NB4 (cell line): ENCODE measurements at regions not wholly inside any gene's neighbourhood (a gene's known extent, or its start where the extent isn't known, plus 50 kb on each side); places are given as distances from the start of the nearest gene placed in this dataset.

Experiments
- CTCF ChIP-seq: IDR thresholded peaks from one replicate; pipeline ENCODE4 v1.5.1; 2012; ENCODE audit warnings: low read depth, low read length
- POLR2A ChIP-seq: IDR thresholded peaks from 2 replicates; pipeline ENCODE4 v1.6.1; 2011; ENCODE audit warnings: mild to moderate bottlenecking; ENCODE audit not compliant: insufficient read length; ENCODE audit errors: extremely low read depth

GRCh38 chr4:65265526-65265925, 404.8 kb downstream of the EPHA5 start:
- TF ChIP-seq CTCF (no peak), POLR2A (no peak)
